Activated CD8-positive, alpha-beta memory T cell treated with anti-CD3 and anti-CD28 coated beads, Interleukin-2, amount 50 U/mL, for 24 hours (primary cell): ENCODE measurements at regions not wholly inside any gene's neighbourhood (a gene's known extent, or its start where the extent isn't known, plus 50 kb on each side); places are given as distances from the start of the nearest gene placed in this dataset.
"Not testable (repeated sequence)": the region's sequence is repeated elsewhere in the genome, so short reads cannot be mapped to it uniquely, and the experiment has no call there.

Experiments used
- DNase-seq: peaks from one replicate; pipeline ENCODE4 v3.0.0-alpha.2; 2020; ENCODE audit errors: extremely low read depth

DNA sequence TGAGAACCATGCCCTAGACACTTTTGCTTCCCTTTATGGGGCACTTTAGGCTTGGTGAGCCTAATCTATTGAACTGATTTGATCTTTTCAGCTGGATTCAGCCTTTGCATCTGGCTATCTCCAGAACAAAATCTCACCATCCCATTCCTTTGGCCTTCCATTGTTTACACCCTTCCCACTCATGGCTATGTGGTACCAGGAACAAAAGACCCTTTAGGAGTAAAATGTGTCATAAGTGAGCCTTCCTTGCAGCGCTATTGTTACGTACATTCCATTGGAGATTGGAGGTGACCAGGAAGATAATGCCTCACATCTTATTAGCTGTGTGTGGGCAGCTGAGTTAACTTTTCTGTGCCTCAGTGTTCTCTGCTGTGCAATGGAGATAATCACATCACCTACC is 188.4 kb downstream of the SATB1 start:
- DNase-seq = no peak

DNA sequence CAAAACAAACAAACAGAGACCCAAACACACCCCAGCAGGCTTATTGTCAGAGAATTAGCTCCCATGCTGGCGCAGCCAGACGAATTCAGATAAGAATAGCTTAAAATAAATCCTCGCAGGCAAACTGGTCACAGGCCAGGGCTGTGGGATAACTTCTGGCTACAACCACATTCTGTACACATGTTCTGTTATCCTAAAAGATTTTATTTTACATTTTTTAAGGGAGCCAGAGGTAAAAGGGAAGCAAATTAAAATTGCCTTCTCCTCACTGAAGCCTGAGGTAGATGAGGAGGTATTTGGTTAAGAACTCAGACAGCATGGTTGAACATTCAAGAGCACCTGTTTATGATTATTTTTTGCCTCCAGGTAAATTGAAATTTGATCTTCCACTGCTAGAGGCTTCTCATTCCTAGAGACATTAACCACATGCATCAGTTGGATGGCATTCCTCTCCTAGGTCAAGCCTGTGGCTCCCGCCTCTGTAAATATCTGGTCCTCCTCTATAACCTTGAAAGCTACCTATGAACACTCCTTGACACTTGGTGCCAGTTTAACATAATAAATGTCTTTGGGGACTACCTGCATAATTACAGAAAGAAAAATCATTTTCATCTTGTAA is 190.3 kb downstream of the SATB1 start:
- no peak for DNase-seq

DNA sequence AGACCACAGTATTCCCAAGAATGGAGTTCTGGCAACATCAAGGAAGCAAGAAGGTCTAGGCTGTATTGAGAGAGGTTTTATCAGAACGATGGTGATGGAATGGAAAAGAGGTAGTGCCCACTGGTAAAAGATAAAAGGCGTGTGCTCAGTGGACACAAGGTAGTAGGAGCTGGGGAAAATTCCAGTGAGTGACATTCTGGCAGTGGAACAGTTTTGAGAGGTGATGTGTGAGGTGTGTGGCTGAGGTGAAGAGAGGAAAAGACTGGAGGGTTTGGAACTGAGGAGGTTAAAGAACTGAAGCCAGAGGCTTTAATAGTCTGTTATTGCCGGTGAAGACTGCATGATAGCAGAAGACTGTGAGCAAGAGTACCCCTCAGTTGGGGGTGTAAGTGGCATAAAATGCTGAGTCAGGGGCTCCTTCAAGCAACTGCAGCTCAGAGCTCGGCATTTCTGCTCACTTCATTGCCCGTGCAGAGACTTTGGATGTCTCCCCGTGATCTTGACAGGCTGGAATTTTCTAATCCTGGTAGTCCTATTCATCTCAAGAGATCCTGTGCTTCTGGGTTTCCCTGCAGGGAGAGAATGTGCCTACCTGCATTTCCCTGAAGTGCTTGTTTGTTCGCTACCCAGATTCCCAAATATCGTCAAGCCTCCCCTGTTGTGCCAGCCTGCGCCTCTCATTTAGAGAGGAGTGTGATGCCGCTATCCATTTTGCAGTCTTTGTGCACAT is 191.0 kb downstream of the SATB1 start:
- no peak for DNase-seq

DNA sequence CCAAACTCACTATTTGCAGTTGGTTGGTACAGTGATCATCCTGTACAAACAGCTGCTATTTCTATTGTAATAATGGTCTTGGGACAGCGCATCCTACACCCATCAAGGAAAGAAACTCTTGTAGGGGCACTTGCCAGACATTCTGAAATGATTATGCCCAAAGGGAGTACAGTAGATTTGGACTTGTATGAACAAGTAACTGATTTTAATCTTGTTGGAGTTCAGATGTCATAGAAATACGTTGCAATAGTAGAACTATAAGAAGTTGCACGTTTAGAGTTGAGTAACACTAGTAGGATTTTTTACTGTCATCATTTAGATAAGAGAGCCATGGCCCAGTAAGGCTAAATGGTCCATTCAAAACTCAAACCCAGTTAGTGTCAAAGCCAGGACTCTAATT is 192.8 kb downstream of the SATB1 start:
- DNase-seq = no peak

DNA sequence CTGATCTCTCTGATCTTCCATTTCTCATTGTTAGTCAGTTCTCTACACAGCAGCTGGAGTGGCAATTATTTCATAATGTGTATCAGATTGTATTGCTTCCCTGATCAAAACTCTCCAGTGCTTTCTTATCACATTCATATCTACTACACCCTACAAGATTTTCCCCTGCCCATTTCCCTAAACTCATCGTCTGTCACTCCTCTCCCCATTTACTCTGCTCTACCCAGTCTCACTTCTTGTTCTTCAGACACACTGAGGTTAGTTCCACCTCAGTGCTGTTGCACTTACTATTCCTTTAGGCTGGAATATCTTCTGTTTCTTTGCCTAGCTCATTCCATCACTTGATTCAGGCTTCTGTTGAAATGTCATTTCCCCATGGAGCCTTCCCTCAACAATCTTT is 197.1 kb downstream of the SATB1 start:
- DNase-seq = no peak

DNA sequence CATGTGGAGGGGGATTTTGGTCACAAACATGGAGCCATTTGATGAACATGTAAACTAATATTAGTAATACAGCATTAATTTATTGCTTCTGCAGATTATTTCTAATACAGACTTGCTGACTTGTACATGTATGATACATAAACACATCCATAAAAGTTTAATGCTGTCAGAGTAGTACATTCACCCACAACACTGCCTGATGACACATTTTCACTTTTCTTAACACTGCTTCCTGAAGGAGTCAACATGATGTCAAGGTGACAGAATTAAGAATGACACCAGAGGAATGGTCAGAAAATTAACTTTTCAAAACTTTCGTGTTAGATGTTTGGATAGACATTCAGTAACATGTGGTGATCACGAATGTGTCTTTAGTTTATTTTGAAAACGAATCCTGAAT is 199.4 kb downstream of the SATB1 start:
- DNase-seq = no peak

DNA sequence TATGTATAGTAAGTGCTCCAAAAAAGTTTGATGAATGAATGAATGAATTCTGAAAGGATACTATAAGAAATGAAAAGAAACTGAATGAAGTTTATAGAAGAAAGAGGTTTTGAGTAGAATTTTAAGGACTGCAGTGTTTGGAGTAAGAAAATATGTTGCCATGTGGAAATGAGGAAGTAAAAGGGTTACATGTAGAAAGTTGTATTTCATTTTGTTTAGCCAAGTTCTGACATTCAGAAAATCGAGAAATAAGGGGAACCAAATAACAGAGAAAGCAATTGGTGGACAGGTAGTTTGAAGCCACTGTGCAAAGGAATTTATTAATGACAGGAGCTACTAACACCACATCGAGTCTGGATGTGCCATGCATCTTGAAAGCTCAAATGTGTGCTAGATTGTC is 200.7 kb downstream of the SATB1 start:
- no peak for DNase-seq

DNA sequence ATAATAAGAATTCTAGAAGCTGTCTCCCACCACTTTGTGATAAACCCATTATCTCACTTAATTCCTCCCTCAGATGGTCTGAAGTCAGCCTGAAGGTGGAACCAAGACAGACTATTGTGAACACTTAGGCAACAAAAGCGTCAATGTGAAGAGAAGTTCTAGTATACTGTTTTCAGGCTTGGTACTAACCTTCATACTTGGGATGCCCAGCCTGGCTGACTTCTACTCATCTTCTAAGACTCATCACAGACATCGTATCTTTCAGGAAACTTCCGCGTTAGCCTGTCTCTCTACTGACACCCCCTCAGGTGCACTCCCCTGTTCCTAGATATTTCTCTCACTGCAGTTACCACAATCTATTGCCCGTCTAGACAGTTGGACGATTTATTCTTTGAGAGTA is 201.2 kb downstream of the SATB1 start:
- no peak for DNase-seq

DNA sequence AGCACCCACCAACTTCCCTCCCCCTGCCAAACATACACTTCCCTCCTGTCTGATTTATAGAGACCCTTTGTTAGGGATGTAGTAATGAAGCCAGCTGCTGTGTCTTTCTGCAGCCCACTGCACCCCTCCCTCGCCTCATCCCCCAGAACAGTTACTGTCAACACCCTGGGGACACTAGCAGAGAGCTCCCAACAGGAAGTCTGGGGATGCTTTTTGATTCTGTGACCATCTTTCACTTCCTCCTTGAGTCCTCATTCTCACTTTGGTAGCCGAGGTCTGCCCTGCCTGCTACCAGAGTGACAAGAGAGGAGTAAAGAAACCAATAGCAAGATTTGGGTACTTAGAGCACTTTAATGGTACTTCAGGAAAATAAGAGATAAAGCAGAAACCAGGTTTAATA is 201.6 kb downstream of the SATB1 start:
- no peak for DNase-seq

DNA sequence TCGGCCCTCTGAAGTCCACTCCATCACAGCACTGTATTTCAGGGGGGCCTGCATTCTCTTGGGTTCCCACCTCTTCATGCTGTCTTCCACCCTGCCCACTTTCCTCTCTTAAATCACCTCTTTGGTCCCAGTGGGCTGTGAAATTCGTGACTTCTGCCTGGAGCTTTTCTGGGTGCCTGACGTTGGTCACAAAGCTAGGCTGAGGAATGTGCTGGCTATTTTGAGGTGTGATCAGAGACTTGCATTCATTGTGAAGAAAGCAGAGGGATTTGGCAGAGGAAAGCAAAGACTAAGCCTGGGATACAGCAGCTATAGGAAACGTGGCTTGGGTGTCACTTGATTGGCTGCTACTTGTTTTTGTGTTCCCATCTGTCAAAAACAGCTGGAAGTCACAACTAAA is 202.5 kb downstream of the SATB1 start:
- no peak for DNase-seq

DNA sequence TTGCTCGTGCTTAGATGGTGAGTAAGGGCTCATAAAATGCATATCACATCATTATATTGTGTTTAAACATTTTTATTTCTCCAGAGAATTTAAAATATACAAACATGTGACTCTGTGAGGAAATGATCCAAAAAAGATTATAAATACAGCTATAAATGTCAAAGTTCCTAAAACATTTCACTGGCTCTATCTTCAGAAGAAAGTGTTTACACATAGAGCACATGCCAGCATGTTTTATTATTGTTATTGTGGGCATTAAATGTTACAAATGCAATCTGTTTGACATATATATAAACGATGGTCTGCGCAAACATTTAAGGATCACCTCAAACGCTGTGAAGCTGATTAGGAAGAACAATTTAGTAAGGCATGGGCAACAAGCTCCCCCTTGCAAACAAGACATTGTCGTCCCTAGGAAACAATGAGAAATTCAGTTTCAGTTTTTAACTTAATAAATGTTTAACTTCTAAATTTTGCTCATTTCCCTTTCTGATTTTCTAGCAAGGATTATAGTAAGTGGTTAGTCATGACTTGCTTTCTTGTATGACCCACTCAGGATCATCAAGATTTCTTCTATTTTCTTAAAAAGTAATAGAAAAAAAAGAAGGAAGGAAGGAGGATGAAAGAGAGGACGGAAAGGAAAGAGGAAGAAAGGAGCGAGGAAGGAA is 207.5 kb downstream of the SATB1 start:
- no peak for DNase-seq

DNA sequence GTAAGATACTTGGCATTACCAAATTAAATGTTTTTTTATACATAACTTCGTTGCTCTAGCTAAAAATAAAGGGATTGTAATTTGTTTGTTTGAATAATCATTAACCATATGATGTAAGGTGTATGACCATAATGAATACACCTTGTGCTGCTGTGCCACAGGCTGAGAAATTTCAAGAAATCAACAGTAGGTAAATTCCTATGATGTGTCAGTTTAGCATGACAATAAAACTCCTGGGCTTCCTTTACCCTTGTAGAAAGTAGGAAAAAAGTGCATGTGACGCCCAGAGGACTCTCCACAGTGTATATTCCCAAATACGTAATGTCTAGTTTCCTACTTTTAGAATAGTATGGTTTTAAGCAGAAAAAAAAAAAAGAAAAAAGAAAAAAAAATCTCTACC is 208.1 kb downstream of the SATB1 start:
- DNase-seq = no peak

DNA sequence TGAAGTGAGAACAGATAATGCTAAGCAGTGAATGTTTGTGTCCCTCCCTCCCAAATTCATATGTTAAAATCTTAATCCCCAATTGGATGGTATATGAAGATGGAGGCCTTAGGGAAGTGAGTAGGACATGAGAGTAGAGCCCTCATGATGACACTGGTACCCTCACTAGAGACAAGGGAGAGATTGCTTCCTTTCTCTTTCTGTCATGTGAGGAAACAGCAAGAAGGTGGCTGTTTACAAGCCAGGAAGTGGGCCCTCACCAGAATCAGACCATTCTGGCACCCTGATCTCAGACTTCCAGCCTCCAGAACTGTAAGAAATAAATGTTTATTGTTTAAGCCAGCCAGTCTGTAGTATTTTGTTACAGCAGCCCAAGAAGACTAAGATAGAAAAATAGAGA is 209.5 kb downstream of the SATB1 start:
- no peak for DNase-seq

DNA sequence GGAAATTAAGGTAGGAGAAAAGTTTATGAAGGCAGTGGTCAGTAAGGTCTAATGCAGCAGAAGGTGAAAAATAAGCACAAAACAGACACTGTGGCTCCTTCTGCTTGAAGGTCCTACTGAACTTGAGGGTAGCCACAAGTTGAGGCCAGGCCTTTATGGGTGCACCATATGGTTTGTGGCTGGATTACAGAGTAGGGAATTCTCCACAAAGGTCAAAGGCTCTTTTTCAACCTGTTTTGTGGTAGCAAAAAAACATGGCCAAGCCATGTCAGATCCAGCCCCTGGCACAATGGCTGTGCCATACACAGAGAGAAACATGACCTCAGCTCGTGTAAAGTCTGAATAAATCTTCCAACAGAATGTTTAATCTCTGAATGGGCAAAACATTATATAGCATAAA is 214.0 kb downstream of the SATB1 start:
- DNase-seq = no peak

DNA sequence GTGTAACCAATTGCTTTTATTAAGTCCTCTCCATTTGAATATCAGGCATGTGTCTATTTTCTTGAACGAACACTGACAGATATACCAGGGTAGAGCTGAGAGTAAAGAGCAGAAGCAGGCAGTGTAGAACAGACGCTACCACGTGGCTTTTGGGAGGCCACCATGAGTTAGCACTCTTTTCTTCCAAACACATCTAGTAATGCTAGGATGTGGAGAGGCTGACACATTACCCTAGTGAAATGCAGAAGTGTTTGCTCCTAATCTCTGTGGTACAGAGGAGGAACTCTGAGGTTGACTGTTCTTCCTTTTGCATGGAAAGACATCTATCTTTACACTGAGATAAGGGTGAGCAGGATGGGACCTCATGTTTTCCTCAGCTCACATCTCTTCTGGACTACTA is 216.3 kb downstream of the SATB1 start:
- DNase-seq = no peak

DNA sequence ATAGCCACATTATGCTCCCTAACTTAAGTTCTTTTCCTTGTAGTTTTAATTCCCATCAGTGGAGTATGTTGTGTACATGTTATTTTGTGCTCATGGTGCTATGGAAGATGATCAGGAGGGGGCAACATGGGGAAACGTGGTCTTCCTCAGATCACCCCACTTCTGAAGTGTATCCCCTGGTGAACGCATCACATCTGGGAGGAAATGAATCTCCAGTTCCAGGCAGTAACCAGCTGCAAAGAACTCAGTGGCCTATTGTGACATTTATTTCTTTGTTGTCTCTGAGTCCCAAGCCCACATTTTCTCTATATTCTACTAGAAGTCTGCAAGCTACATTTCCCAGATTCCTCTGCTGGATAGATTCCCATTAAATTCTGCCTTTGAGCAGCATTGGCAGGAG is 217.0 kb downstream of the SATB1 start:
- DNase-seq = no peak

DNA sequence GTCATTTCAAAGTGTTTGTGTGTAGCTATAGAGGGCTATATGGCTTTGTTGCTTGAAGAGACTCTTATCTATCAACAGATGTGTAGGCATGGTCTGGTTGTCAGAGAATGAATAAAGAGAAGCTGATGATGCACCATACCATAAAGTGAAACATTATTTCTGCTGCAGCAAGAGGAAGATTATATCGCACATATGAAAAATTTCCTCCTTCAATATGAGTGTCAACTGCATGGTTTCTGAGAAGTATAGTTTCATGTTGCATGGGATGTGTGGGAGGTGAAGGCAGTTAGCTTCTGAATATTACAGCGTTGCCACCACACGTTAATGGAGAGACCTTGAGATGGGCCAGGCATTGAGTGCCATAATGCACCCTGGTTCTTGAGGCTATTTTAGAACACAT is 217.9 kb downstream of the SATB1 start:
- no peak for DNase-seq

DNA sequence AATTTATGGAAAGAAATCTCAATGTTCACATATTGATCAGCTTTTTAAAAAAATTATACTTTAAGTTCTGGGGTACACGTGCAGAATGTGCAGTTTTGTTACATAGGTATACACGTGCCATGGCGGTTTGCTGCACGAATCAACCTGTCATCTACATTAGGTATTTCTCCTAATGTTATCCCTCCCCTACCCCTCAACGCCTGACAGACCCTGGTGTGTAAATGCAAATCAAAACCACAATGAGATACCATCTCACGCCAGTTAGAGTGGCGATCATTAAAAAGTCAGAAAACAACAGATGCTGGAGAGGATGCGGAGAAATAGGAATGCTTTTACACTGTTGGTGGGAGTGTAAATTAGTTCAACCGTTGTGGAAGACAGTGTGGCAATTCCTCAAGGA is 219.4 kb downstream of the SATB1 start:
- DNase-seq = not testable (repeated sequence)

DNA sequence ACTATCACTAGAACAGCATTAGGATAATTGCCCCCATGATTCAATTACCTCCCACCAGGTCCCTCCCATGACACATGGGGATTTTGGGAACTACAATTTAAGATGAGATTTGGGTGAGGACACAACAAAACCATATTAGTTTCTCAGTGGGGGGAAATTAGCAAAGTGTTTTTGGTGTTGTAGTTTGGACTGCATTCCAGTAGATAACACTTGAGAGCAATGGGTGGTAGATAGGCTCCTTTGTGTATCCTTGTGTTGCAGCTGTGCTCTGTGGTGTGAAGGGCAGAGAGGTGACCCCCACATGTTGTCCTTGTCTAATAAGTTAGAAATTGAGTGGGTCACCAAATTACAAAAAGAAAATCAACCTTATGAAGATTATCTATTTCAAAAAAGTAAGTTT is 223.8 kb downstream of the SATB1 start:
- no peak for DNase-seq

DNA sequence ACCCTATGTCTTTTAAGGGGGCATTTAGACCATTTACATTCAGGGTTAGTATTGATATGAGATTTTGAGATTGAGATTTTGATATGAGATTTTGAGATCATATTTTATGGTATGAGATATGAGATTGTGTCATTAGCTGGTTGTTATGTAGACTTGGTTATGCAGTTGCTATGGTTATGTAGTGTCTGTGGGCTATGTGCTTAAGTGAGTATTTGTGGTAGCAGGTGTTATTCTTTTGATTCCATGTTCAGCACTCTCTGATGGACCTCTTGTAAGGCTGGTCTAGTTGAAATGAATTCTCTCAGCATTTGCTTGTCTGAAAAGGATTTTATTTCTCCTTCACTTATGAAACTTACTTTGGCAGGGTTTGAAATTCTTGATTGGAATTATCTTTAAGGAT is 225.4 kb downstream of the SATB1 start:
- no peak for DNase-seq

DNA sequence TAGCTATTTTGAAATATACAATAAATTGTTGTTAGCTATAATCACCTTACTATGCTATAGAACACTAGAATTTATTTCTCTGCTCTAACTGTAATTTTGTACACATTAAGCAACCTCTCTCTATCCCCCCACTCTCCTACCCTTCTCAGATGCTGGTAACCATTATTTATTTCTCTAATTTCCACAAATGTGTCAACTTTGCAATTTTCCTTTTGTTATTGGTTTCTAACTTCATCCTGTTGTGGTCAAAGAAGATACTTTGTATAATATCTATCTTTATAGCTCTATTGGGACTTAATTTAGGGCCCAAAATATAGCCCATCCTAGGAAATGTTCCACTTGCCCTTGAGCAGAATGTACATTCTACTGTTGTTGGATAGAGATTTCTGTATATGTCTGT is 229.3 kb downstream of the SATB1 start:
- no peak for DNase-seq

DNA sequence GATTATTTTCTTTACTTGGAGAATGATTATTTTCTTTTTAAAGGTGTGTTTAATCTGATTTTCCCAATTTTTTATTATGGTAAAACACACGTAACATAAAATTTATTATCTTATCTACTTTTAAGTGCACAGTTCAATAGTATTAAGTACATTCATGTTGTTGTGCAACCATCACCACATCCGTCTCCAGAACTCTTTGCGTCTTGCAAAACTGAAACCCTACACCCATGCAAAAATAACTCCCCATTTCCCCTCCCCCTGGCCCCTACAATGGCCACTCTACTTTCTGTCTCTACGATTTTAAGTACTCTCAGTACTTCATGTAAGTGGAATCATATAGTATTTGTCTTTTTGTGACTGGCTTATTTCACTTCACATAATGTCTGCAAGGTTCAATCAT is 230.7 kb downstream of the SATB1 start:
- no peak for DNase-seq

DNA sequence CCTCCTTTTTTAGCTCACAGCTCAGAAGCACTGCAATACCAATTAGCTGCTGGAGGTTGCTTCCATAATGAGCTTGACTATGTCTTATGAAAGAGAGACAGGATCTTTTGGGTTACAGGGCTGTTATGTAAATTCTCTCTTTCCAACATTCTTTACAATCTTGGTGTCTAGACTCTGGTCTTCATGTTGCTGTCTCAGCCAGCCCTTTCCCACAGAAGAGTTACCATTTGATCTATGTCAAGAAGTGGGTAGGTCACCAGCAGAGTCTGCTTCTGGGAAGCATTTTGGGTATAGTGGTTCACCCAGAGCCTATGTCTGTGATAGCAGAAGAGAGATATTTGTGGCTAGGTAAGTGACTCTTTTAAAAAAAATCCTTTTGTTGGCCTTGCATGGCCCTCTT is 234.5 kb downstream of the SATB1 start:
- no peak for DNase-seq
